LoVo (cell line): ENCODE measurements at regions not wholly inside any gene's neighbourhood (a gene's known extent, or its start where the extent isn't known, plus 50 kb on each side); places are given as distances from the start of the nearest gene placed in this dataset.
"Not testable (repeated sequence)": the region's sequence is repeated elsewhere in the genome, so short reads cannot be mapped to it uniquely, and the experiment has no call there.

ENCODE experiments used
- DNase-seq: peaks from one replicate; pipeline ENCODE4 v3.0.0-alpha.2; 2016; ENCODE audit warnings: low spot score

GRCh38 chr11:122022646-122023045 lies 93.4 kb downstream of the BLID start:
- DNase-seq = no peak

- no peak for DNase-seq
These were observed 95.1 kb downstream of the BLID start for GRCh38 chr11:122020902-122021301.

GRCh38 chr11:122019908-122020694 lies 95.9 kb downstream of the BLID start:
- no peak for DNase-seq

- DNase-seq = no peak
These were observed 108.4 kb downstream of the BLID start for GRCh38 chr11:122007601-122008071.

- DNase-seq = no peak
These were observed 111.6 kb downstream of the BLID start for GRCh38 chr11:122004446-122004845.

- no peak for DNase-seq
These were observed 113.1 kb downstream of the BLID start for GRCh38 chr11:122002926-122003325.

- no peak for DNase-seq
These were observed 114.0 kb downstream of the BLID start for GRCh38 chr11:122002047-122002446.

GRCh38 chr11:121999651-122000050 lies 116.4 kb downstream of the BLID start:
- no peak for DNase-seq

- DNase-seq = no peak
These were observed 119.4 kb downstream of the BLID start for GRCh38 chr11:121996574-121996973.

GRCh38 chr11:121983901-121984300 lies 132.1 kb downstream of the BLID start:
- DNase-seq = no peak

GRCh38 chr11:121977914-121978313 lies 138.1 kb downstream of the BLID start:
- not testable (repeated sequence) for DNase-seq

- DNase-seq = no peak
These were observed 147.4 kb downstream of the BLID start for GRCh38 chr11:121968638-121969037.

GRCh38 chr11:121967131-121967704 lies 148.8 kb downstream of the BLID start:
- DNase-seq = no peak

GRCh38 chr11:121965330-121965729 lies 150.7 kb downstream of the BLID start:
- DNase-seq = no peak

GRCh38 chr11:121964591-121964990 lies 151.4 kb downstream of the BLID start:
- no peak for DNase-seq

- DNase-seq = not testable (repeated sequence)
These were observed 152.2 kb downstream of the BLID start for GRCh38 chr11:121963846-121964245.

- no peak for DNase-seq
These were observed 154.7 kb downstream of the BLID start for GRCh38 chr11:121961321-121961801.

GRCh38 chr11:121958971-121959325 lies 157.1 kb downstream of the BLID start:
- DNase-seq = no peak

- DNase-seq = no peak
These were observed 157.6 kb downstream of the BLID start for GRCh38 chr11:121958323-121958970.

- no peak for DNase-seq
These were observed 162.9 kb downstream of the BLID start for GRCh38 chr11:121953122-121953521.

- DNase-seq = no peak
These were observed 165.9 kb downstream of the BLID start for GRCh38 chr11:121950160-121950559.

- DNase-seq = no peak
These were observed 169.5 kb downstream of the BLID start for GRCh38 chr11:121946514-121946913.
